HG02973 (cell line): ENCODE measurements at regions not wholly inside any gene's neighbourhood (a gene's known extent, or its start where the extent isn't known, plus 50 kb on each side); places are given as distances from the start of the nearest gene placed in this dataset.
"Not testable (repeated sequence)": the region's sequence is repeated elsewhere in the genome, so short reads cannot be mapped to it uniquely, and the experiment has no call there.

Experiments
- ATAC-seq: cut with Tn5 transposase; IDR thresholded peaks from one replicate; pipeline ENCODE4 v1.9.1; 2021; ENCODE audit warnings: moderate library complexity; ENCODE audit not compliant: unreplicated experiment

DNA sequence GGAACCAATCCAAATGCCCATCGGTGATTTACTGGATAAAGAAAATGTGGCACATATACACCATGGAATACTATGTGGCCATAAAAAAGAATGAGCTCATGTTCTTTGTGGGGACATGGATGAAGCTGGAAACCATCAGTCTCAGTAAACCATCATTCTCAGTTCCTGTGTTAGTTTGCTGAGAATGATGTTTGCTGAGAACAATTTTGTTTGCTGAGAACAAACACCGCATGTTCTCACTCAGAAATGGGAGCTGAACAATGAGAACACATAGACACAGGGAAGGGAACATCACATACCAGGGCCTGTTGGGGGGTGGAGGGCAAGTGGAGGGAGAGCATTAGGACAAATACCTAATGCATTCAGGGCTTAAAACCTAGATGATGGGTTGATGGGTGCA lies 185.5 kb downstream of the ANXA1 start:
- not testable (repeated sequence) for ATAC-seq

DNA sequence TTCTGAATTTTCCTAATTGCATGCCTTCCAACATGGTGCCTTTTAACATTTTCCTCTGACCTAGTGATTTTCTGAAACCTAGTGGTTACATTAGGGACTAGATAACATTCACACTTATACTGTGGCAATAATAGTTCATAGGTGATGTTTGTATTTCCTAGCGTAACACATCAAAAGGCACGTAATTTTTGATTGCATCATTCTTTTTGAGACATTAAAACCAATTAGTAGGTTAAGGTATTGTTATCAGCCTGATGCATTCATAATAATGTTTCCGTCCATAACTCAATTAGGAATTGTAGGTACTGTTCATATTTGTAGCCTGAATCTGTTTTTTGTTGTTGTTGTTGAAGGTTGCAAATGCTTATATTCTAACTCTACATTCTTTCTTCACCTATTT lies 192.4 kb downstream of the ANXA1 start:
- ATAC-seq: no peak

DNA sequence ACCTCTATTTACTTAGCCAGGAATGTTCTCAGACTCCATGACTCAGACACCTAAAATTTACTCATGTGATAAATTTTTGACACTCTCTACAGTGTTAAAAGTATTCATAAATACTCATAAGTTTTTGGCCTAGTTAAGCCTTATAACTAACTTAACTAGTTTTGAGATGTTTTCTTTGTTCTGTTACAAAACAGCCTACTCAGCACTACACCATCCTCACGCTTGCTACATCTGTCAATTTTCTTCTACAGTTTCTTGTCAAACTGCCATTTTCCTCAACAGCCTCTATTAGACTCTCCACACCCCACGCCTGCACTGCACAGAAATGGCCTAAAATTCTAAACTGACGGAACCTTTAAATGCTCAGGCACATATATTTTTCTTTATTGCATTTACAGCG lies 195.5 kb downstream of the ANXA1 start:
- no peak for ATAC-seq

DNA sequence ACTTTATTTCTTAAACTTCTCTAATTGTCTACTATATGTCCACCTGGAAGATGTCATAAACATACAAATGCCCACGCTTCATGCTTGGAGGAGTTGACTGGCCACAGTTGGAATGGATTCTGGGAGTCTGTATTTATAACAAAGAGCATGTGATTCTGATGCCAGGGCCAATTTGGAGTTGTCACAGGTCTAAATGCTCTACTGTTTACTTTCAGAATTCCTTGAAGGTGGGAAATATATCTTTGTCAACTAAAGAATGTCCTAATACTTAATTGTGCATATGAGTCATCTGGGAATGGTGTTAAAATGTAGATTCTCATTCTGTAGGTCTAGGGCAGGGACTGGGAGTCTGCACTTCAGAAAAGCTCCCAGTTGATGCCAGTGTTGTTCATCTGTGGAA lies 196.1 kb downstream of the ANXA1 start:
- no peak for ATAC-seq

DNA sequence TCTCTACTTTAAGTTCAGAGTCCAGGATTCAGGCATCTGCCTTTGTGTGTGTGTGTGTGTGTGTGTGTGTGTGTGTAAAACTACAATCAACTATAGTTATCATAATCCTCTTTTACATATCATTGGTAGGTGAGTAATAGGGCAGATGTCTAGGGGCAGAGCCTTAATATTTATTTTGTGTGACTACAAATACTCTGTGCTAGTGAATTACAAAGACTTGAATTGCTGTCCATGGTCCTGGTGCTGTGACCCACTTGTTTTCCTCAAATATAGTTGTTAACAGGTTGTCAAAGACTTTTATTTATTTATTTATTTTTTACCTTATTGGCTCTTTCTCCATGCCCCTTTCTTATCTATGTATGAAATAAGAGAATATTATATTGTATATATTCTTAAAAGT lies 196.8 kb downstream of the ANXA1 start:
- no peak for ATAC-seq

DNA sequence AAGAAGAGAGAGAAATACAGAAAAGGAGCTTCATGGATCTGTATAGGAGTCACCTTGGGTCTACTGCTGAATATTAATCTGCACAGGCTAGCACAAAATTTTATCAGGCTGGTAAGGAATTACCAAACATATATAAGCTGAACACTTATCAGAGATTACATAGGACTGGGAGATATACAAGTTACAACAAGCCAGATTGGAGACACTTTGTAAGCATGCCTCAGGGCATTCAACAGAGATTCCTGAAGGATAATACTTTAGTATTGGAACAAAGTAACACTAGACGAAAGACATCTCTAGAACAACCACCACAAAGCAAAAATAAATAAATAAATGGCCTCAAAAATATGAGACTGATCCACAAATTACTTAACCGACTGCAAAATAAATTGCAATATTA lies 197.8 kb downstream of the ANXA1 start:
- ATAC-seq: no peak

DNA sequence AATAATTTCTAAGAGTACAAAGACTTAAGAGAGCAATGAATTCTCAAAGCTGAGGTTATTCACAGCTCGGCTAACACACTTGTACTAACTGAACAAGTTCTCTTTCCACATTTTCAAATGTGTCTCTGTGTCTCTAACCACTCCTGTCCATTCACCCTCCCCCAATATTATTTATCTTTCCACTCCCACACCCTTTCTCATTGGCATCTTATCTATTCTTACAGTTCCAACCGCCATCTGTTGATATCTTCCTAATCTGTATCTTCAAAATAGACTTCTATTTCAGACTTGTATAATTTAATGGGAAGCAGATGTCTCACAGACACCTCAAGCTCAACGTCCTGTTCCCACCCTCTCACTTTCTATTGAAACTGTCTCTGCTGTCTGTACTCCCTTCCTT lies 205.9 kb downstream of the ANXA1 start:
- ATAC-seq: no peak

DNA sequence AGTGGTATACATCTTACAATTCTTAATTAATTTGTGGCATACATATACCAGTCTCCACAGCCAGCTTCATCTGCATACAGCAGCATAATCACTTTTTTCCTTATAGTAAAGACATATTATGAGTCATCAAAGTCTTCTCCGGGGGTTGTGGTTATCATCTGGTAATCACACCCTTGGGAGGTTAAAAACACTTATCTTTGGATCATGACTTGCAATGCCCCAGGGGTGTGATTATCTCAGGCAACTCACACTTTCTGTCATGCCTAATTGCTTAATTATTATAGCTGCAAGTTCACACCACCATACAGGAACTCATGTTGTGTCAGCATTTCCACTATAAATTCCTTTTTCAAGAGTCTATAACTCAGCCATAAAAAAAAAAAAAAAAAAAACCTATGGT lies 218.4 kb downstream of the ANXA1 start:
- no peak for ATAC-seq

DNA sequence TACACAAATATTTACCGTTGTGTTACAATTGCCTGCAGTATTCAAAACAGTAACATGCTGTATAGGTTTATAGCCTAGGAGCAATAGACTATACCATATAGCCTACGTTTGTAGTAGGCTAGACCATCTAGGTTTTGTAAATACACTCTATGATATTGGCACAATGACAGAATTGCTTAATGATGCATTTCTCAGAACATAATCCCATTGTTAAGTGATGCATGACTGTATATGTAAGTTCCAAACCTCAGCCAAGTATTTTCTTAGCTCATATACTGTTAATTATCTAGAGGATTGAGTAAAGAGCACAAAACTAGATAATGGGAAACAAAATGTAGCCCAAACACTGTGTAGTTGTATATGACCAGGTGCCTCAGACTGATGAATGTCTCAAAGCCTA lies 220.1 kb downstream of the ANXA1 start:
- ATAC-seq: no peak

DNA sequence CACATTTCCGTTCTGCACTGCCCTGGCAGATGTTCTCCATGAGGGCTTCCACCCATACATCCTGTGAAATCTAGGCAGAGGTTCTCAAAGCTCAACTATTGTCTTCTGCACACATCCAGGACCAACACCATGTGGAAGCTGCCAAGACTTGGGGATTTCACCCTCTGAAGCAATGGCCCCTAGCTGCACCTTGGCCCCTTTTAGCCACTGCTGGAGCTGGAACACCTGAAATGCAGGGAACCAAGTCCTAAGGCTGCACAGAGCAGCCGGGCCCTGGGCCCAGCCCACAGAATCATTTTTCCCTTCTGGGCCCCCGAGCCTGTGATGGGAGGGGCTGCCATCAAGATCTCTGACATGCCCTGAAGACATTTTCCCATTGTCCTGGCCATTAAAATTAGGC lies 228.7 kb downstream of the ANXA1 start:
- ATAC-seq: no peak

DNA sequence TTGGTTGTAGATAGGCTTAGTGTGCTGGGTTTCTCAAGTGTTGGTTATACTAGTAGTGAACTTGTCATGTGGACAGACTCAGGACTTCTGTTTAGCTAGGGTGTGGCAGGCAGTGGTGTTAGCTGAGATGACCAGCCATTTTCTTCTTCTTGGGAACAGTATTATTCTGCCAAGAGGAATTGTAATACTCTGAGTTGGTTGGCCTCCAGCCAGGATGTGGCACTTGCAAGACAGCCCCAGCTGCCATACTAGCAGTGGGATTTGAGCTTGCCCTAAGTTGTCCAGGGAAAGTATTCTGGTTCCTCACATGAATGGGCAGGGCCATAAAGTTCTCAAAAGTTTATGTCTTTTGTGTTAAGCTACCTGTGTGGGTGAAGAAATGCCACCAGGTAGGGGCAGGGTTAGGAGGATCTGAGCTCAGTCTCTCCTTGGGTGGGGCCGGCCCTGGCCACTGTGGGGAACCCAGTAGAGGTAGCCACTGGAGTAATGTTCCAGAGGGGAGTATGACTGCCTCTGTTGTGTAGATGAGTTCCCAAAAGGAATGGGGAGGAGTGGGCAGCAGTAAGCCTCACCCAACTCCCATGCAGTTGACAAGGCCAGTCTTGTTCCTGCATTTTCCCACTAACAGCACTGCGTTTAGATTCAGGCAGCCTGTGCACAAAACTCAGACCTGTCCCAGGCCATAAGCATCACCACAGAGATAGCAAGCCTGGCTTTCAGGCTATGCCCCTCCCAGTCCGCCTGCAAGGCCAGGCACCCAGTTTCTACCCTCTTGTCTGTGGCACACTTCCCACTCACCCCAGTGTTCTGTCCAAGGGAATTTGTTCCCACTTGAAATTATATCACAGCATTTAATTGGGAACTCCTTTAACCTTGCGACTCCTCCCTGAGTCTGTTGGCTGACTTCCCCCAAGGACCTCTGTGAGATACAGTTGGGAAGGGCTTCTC lies 250.7 kb downstream of the ANXA1 start:
- ATAC-seq: no peak

DNA sequence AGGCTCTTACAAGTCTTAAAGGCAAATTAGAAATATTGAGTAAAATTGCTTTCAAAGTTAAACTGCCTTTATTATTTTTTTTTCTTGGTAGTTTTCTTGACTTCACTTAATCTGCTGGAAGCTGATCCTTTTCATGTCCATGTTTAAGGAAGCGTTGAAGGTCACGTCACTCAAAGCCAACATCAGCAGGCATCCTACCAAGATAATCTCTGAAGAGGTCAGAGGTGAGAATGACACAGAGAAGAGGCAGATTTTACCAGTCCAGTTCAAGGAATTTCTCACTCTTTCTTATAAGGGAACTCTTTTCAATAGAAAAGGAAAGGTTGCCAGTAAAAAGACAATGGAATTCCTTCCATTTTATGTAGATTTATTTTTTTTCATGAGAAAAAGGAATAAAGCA lies 259.8 kb downstream of the ANXA1 start:
- no peak for ATAC-seq

DNA sequence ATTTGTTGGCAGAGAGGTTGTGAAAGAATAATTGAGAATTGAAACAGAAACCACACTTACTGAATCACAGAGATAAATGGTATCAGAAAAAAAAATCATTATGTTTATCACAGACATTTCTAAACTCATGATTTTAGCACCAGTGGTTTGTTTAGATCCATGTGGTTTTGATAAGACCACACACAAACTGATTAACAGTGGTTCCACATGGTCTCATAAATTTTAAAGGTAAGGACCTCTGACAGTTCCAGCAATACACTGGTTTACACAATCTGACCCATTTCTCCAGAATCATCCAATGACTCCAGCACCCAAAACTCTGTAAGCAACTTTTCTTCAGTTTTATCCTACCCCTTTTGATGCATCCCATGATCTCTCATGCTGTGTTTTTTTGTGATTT lies 261.2 kb downstream of the ANXA1 start:
- ATAC-seq: no peak

DNA sequence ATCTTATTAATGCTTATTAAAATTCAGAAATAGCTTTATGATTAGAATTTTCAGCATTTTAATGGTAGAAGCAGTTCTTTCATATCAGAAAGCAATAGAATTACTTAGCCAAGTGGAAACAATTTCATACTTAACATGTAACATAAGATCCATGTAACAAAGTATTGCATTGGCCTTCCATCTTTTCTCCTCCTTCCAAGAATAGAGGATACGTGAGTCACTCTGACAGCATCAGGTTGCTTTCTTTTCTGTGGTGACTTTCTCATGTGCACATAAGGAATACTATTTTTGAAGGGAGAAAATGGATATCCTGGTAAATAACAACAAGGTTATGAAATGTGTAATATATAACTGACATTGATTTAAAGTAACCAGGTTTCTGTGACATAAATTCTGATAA lies 272.2 kb downstream of the ANXA1 start:
- ATAC-seq: no peak

DNA sequence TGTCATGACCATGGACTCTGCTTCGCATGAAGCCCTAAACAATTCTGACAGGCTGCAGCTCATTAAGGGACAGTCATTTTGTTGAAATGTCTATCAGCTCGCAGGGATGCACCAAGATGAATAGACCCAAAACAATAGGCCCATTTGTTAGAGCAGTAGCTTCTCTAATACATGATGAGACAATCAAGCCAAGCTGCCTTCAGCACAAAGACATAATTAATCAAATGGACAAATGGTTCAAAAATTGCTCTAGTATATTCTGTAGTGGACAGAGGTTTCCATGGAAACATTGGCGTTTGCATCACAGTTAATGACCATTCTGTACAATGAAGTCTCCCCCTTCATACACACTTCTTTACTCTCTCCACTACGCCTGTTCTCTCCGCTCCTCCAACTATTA lies 274.6 kb downstream of the ANXA1 start:
- ATAC-seq: no peak

DNA sequence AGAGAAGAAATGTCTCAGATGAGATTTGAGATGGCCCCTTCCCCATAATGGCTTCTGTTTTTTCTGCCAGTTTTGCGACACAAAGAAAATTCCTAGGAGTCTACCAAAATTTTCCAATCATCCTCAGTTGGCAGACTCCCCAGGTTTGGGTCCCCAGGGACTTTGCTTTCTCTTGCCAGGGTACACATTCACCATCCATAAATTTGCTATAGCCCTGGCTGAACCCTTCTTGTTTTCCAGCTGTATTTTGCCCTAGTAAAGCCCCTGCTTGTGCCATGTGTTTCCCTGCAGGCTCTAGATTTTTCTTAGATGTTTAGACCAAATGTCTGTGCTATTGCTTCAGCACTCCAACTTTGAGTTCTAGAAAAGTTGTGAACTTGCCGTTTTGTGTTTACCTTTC lies 283.2 kb downstream of the ANXA1 start:
- ATAC-seq: no peak

DNA sequence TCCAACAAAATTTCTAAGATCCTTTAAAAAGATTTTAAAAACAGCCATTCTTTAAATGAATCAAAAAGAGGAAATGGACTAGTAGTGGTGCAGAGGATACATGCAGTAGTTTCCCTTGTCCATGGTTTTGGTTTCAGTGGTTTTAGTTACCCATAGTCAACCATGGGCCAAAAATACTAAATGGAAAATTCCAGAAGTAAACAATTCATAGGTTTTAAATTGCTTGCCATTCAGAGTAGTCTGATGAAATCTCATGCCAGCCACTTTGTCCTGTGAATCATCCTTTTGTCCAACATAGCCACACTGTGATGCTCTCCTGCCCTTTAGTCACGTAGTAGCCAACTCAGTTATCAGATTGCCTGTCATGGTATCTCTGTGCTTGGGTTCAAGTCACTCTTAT lies 286.1 kb downstream of the ANXA1 start:
- peak; percentile 77 for ATAC-seq

DNA sequence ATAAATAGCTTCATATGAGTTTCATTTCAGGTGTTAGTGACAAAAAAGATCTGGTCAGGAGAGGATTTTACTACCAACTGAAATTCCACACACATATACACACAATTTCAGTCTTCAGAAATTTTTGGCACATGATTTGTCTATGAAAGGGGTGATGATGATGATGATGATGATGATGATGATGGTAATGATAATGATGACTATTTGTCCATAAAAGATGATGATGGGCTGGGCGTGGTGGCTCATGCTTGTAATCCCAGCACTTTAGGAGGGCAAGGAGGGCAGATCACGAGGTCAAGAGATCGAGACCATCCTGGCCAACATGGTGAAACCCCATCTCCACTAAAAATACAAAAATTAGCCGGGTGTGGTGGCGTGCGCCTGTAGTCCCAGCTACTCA lies 288.2 kb downstream of the ANXA1 start:
- not testable (repeated sequence) for ATAC-seq

DNA sequence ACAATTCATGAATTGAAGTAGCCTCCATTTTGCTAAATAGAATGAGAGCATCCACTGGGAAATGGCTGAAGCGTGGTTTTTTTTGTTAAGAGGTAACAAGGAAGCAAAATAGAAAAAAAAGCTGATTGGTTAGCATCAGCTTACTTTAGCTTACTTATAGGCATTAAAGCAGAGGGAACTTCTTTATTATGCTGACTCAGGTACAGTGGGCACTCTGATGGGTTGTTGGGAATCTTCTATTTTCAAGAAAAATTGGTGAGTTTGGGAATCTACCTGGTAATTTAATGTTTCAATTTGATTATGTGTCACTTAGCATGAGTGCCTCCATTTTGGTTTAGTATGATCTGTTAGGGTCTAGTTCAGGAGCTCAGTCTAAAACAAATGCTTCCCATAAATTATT lies 289.6 kb downstream of the ANXA1 start:
- ATAC-seq: no peak

DNA sequence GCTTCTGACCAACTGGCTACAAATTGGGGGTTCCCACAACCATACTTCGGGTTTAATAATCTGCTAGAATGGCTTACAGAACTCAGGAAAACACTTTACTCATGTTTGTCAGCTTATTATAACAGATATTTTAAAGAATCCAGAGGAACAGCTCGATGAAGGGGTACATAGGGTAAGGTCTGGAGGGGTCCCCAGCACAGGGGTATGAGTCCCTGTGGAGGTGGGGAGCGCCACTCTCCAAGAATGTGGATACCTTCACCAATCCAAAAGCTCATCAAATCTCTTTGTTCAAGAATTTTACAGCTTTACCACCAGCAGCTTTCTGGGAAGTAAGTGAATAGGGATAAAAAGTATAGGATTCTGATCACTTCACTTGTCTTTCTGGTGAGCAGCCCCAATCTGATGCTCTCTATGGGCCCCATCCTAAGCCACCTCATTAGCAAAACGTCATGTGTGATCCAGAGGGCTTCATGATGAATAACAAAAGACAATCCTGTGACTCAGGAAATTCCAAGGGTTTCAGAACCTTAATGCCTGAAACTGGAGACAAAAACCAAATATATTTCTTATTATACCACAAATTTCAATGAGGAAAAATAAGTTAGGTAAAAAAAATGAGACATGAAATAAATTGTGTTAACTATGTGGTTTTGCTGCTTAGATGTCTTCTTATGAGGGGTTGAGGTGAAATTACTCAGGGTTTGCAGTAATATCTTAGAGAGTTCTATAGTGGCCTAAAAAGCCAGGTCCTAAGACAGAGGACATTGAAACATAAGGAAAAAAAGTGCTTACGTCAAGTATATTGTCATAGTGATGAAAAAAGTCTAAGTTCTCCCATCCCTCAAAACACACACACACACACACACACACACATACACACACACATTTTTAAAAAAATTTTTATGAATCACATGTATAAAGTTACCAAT lies 290.5 kb downstream of the ANXA1 start:
- ATAC-seq: no peak

DNA sequence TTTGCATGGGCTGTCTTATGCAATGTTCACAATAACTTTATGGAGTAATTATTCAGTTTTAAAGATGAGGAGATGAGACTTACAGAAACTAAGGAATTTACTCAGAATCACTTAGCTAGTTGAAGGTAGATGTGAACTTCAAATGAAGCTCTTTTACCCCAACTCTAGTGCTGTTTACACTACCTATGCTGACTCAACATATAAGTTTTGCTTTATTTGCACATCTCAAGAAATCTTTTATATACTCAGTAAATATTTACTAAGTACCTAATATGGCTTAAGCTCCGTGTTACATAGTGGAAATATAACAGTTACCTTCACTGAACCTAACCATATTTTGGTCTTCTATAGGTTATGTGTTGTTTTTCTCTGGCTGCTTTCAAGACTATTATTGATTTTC lies 293.2 kb downstream of the ANXA1 start:
- no peak for ATAC-seq

DNA sequence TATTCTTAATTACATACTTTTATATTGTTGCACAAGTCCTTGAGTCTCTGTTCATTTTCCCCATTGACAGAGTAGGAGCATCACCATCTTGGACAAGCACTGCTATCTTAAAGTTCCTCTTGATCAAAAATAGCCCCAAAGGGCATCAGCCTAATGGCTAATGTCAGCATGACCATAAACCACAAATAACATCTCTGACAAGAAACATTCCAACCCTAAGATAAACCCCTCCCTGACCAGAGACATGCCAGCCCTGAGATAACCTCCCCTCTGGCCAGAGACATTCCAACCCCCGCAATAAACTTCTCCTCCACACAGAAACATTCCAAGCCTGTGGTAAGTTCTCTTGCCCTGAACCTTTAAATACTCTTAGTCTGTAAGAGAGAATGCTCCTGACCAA lies 293.7 kb downstream of the ANXA1 start:
- not testable (repeated sequence) for ATAC-seq
